Activated CD4-positive, alpha-beta T cell treated with anti-CD3 and anti-CD28 coated beads, Interleukin-2, amount 10 ng/mL, durations not matched to agents 7 days and 5 days (primary cell): ENCODE measurements at regions not wholly inside any gene's neighbourhood (a gene's known extent, or its start where the extent isn't known, plus 50 kb on each side); places are given as distances from the start of the nearest gene placed in this dataset.

ENCODE experiments used
- CTCF ChIA-PET: fragments of 350-600 bp; sonication (Branson Sonifier 250); formaldehyde crosslinking; loops from one replicate; lab custom pipeline; 2021; ENCODE audit warnings: antibody characterized with exemption; lab: Charles Lee
- POLR2A ChIA-PET: fragments of 350-600 bp; sonication (Branson Sonifier 250); formaldehyde crosslinking; loops from one replicate; lab custom pipeline; 2021; ENCODE audit warnings: antibody characterized with exemption; lab: Charles Lee
- DNase-seq: peaks from one replicate; pipeline ENCODE4 v3.0.0-alpha.2; 2020
- H3K27ac Mint-ChIP-seq: one replicate; pipeline ENCODE4 v1.8.0; 2021; ENCODE audit warnings: mild to moderate bottlenecking, moderate library complexity, mixed read lengths
- H3K27me3 Mint-ChIP-seq: one replicate; pipeline ENCODE4 v1.8.0; 2021; ENCODE audit warnings: mixed read lengths
- H3K36me3 Mint-ChIP-seq: one replicate; pipeline ENCODE4 v1.8.0; 2021; ENCODE audit warnings: low read depth, mixed read lengths
- H3K4me1 Mint-ChIP-seq: one replicate; pipeline ENCODE4 v1.8.0; 2021; ENCODE audit warnings: mixed read lengths
- H3K4me3 Mint-ChIP-seq: one replicate; pipeline ENCODE4 v1.8.0; 2021; ENCODE audit warnings: mild to moderate bottlenecking, moderate library complexity, mixed read lengths
- H3K9me3 Mint-ChIP-seq: one replicate; pipeline ENCODE4 v1.8.0; 2021; ENCODE audit warnings: mixed read lengths

DNA sequence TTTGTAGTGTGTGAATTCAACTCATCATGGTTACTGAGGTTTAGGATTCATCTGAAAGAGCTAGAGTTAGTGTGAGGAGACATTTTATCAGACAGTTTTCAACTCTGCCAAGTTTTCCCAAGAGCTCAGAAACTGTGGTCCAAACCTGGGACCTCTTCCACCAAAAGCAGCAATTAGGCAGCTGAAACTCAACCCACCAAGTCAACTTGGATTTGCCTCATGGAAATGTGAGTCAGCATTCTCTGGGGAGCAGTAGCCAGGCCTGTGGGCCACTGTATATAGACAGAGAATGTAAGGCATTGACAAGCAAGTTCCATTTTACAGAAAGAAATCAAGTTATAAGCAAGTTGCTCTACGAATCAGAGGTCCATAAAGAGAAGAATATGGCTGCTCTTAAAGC lies 178.8 kb upstream of the HDDC2 start:
- ChIA-PET CTCF (no interaction called here), POLR2A (no interaction called here)
- Mint-ChIP-seq H3K36me3 (no peaks in the 10 kb centered on the region), H3K27ac (no peak overlapping the region), H3K4me1 (no peaks in the 10 kb centered on the region), H3K9me3 (no peaks in the 10 kb centered on the region), H3K4me3 (no peak overlapping the region), H3K27me3 (no peaks in the 10 kb centered on the region)
- no peak for DNase-seq

- ChIA-PET CTCF (no interaction called here), POLR2A (no interaction called here)
- no peak overlapping the region for H3K27ac Mint-ChIP-seq
- no peaks in the 10 kb centered on the region for H3K27me3 Mint-ChIP-seq
- H3K4me1 Mint-ChIP-seq: no peaks in the 10 kb centered on the region
- no peak overlapping the region for H3K4me3 Mint-ChIP-seq
- no peaks in the 10 kb centered on the region for H3K36me3 Mint-ChIP-seq
- no peaks in the 10 kb centered on the region for H3K9me3 Mint-ChIP-seq
- no peak for DNase-seq
Observed at GRCh38 chr6:125481056-125481455, 179.3 kb upstream of the HDDC2 start.

DNA sequence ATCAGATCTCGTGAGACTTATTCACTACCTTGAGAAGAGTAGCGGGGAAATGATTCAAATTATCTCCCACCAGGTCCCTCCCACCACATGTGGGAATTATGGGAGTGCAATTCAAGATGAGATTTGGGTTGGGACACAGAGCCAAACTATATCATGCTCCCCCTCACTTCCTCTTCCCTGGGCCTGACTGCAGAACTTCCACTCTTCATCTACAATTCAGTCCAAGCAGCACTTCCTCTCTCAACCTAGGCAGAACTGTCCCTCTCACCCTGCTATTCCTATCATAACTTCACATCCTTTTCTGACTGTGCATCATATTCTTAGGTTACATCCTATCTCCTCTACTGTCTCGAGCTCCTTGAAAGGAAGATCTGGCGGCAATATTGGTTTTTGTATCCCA lies 184.0 kb upstream of the HDDC2 start:
- H3K4me3 Mint-ChIP-seq: no peak overlapping the region
- no peaks in the 10 kb centered on the region for H3K4me1 Mint-ChIP-seq
- ChIA-PET CTCF (no interaction called here), POLR2A (no interaction called here)
- DNase-seq: no peak
- H3K27me3 Mint-ChIP-seq: no peaks in the 10 kb centered on the region
- H3K27ac Mint-ChIP-seq: no peak overlapping the region
- H3K9me3 Mint-ChIP-seq: no peaks in the 10 kb centered on the region
- H3K36me3 Mint-ChIP-seq: no peaks in the 10 kb centered on the region

- POLR2A ChIA-PET: no interaction called here
- DNase-seq: no peak
- CTCF ChIA-PET: no interaction called here
- Mint-ChIP-seq H3K4me1 (no peaks in the 10 kb centered on the region), H3K36me3 (no peaks in the 10 kb centered on the region), H3K9me3 (no peaks in the 10 kb centered on the region), H3K27me3 (no peaks in the 10 kb centered on the region), H3K27ac (no peak overlapping the region), H3K4me3 (no peak overlapping the region)
Observed at GRCh38 chr6:125486881-125487280, 185.1 kb upstream of the HDDC2 start.

DNA sequence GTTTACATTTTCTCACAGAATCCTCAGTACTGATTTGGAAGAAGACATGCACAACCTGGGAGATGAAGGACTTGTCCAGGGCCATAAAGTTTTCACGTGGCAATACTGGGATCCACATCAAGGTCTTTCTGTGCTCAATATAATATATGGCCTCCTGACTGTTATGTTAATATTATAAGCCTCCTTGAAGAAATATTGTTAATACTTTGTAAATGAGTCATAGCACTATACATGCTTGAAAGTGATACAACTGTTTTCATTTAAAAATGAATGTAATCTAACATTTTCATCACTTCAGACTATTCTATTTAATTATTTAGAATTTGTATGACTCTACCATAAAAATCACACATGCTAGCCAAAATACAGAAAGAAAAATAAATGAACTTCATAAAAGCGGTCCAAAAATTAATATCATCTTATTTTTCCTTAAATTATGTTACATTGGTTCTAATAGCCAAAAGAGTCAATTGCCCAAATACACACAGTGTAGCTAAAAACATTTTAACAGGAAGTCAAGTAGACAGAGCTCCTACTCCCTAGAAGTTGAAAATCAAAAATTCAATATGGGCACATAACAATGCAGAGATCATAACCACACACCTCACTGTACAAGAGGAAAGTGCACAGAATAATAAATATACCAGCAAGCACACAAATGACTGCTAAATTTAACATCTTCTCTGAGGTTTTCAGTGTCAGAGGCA lies 188.0 kb upstream of the HDDC2 start:
- DNase-seq: no peak
- POLR2A ChIA-PET: no interaction called here
- CTCF ChIA-PET: no interaction called here
- Mint-ChIP-seq H3K27me3 (no peaks in the 10 kb centered on the region), H3K4me3 (no peak overlapping the region), H3K27ac (no peak overlapping the region), H3K4me1 (no peaks in the 10 kb centered on the region), H3K36me3 (no peaks in the 10 kb centered on the region), H3K9me3 (no peaks in the 10 kb centered on the region)

DNA sequence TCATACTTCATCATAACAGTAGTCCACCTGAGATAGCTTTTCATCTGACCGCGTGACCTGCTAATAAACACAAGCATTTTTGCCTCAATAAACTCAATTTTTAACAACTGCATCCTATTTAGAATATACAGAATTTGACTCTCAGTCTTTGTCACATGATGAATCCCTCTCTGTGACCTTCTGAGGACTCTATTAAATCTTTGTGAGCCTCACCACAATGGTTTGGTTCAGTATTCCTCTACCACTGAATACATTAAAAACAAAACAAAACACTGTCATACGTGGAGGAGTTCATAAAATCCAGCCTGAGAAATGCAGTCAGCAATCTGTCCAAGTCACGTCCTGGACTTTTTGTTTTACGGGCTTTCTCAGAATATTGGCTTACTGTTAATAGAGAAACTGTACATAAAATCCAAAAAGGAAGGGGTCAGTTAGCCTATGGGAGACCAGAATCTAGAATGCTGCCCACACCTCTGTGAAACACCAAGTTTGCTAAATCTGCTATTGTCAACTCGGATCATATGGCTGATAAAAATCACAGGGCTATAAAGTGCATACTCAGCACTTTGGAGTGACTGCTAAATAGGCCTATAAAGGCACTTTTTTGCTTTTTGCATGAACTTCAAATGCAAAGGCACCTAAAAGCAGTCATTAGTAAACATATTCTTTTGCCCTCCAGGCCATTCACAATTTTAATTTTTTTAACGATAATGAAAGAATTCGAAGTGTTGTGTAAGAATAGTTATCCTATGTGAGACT lies 190.3 kb upstream of the HDDC2 start:
- H3K4me3 Mint-ChIP-seq: no peak overlapping the region
- ChIA-PET POLR2A (no interaction called here), CTCF (no interaction called here)
- H3K27me3 Mint-ChIP-seq: no peaks in the 10 kb centered on the region
- no peaks in the 10 kb centered on the region for H3K4me1 Mint-ChIP-seq
- H3K27ac Mint-ChIP-seq: no peak overlapping the region
- no peaks in the 10 kb centered on the region for H3K9me3 Mint-ChIP-seq
- no peaks in the 10 kb centered on the region for H3K36me3 Mint-ChIP-seq
- DNase-seq: no peak

DNA sequence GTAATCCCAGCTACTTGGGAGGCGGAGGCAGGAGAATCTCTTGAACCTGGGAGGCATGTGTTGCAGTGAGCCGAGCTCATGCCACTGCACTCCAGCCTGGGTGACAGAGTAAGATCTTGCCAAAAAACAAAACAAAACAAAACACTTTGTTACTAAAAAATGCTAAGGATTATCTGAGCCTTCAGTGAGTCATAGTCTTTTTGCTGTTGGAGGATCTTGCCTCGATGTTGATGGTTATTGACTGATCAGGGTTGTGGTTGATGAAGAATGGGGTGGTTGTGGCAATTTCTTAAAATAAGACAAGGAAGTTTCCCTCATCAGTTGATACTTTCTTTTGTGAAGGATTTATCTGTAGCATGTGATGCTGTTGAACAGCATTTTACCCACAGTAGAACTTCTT lies 196.8 kb upstream of the HDDC2 start:
- no peak overlapping the region for H3K27ac Mint-ChIP-seq
- ChIA-PET CTCF (no interaction called here), POLR2A (no interaction called here)
- no peaks in the 10 kb centered on the region for H3K4me1 Mint-ChIP-seq
- no peak for DNase-seq
- no peaks in the 10 kb centered on the region for H3K36me3 Mint-ChIP-seq
- H3K27me3 Mint-ChIP-seq: no peaks in the 10 kb centered on the region
- no peaks in the 10 kb centered on the region for H3K9me3 Mint-ChIP-seq
- no peak overlapping the region for H3K4me3 Mint-ChIP-seq

- H3K9me3 Mint-ChIP-seq: no peaks in the 10 kb centered on the region
- ChIA-PET CTCF (no interaction called here), POLR2A (no interaction called here)
- H3K27me3 Mint-ChIP-seq: peaks cover 4% of the 10 kb centered on the region
- no peak overlapping the region for H3K27ac Mint-ChIP-seq
- H3K4me1 Mint-ChIP-seq: no peaks in the 10 kb centered on the region
- DNase-seq: no peak
- H3K36me3 Mint-ChIP-seq: no peaks in the 10 kb centered on the region
- no peak overlapping the region for H3K4me3 Mint-ChIP-seq
Observed at GRCh38 chr6:125499535-125499934, 197.8 kb upstream of the HDDC2 start.

DNA sequence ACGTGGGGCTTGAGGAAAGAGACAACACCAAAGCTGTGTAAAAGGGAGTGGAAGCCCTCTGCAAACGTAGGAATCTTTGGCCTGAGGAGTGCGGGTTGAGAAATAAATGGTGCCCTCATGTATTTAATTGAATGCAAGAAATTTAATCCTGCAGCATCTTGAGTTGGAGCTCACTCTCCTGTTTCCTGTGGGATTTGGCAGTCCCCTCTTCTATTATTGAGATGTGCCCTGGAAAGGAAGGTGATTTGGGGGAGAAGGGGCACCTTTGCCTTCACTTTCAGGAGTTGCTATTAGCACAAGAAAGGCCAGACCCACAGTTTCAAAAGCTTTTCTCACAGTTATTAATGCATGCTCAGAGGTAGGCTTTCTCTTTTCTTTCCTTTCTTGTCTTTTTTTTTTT lies 201.4 kb upstream of the HDDC2 start:
- Mint-ChIP-seq H3K27me3 (peaks cover 11% of the 10 kb centered on the region), H3K4me1 (no peaks in the 10 kb centered on the region), H3K4me3 (no peak overlapping the region), H3K27ac (no peak overlapping the region), H3K36me3 (no peaks in the 10 kb centered on the region), H3K9me3 (no peaks in the 10 kb centered on the region)
- no peak for DNase-seq
- ChIA-PET POLR2A (no interaction called here), CTCF (no interaction called here)

DNA sequence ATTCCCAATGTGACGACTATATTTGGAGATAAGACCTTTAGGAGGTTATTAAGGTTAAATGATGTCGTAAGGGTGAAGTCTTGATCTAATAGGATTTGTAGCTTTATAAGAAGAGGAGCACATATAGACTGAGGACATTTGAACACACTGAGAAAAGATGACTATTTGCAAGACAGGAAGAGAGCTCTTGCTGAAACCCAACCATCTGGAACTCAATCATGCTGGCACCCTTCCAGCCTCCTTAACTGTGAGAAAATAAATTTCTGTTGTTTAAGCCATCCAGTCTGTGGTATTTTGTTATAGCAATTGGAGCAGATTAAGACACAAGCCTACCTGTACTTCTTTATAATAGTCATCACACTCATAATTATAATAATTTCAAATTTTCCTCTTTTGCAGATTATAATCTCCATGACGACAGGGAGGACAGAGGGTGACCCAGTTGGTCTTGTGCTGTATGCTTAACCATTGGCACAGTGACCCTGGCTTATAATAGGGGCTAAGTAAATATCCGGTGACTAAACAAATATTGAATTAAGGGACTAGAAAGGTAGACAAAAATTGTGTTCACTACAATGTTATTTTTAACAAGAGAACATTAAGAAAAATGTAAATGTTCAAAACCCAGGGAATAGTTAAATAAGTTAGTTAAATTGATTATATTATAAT lies 206.4 kb upstream of the HDDC2 start:
- H3K27me3 Mint-ChIP-seq: peaks cover 18% of the 10 kb centered on the region
- POLR2A ChIA-PET: no interaction called here
- no peak overlapping the region for H3K4me3 Mint-ChIP-seq
- CTCF ChIA-PET: no interaction called here
- H3K27ac Mint-ChIP-seq: no peak overlapping the region
- no peaks in the 10 kb centered on the region for H3K4me1 Mint-ChIP-seq
- H3K36me3 Mint-ChIP-seq: no peaks in the 10 kb centered on the region
- no peak for DNase-seq
- no peaks in the 10 kb centered on the region for H3K9me3 Mint-ChIP-seq

DNA sequence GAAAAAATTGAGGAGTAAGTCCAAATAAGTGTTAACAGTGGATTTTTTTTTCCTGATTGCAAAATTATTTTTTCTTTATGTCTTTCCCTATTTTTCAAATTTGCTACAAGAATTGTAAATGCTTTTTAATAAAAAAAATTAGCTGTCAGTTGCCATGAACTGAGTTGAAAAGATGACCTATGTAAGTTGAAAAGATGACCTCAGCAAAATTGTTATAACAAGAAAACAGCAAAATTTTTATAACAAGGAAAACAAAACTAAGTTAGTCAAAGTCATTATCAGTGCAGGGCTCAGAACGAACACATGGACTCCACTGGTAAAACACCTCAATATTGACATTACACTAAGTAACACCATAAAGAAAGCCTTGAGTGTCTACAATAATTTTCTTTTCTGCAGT lies 207.0 kb upstream of the HDDC2 start:
- no peaks in the 10 kb centered on the region for H3K36me3 Mint-ChIP-seq
- no peaks in the 10 kb centered on the region for H3K4me1 Mint-ChIP-seq
- POLR2A ChIA-PET: no interaction called here

DNA sequence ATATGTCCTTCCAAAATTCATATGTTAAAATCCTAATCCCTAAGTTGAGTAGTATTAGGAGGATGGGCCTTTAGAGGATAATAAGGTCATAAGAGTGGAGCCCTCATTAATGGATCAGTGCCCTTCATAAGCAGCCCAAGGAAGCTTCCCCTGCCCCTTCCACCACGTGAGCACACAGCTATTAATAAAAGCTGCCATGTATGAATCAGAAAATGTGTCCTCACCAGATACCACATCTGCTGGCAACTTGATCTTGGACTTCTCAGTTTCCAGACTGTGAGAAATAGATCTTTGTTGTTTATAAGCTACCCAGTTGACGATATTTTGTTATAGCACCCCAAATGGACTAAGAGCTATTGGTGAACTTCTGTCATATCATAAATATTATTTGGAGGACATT lies 207.7 kb upstream of the HDDC2 start:
- no peak for DNase-seq
- no peak overlapping the region for H3K27ac Mint-ChIP-seq
- H3K4me3 Mint-ChIP-seq: no peak overlapping the region
- ChIA-PET POLR2A (no interaction called here), CTCF (interaction anchor here (0.7 kb wide), 1 partner anchor 69 kb away, joined by 3 read pairs; no protein-coding TSS in a partner anchor)
- H3K4me1 Mint-ChIP-seq: no peaks in the 10 kb centered on the region
- peaks cover 16% of the 10 kb centered on the region for H3K27me3 Mint-ChIP-seq
- H3K9me3 Mint-ChIP-seq: no peaks in the 10 kb centered on the region
- H3K36me3 Mint-ChIP-seq: no peaks in the 10 kb centered on the region

More for the DNA sequence above, 207.0 kb upstream of the HDDC2 start:
- no peak for DNase-seq
- Mint-ChIP-seq H3K27ac (no peak overlapping the region), H3K9me3 (no peaks in the 10 kb centered on the region), H3K4me3 (no peak overlapping the region), H3K27me3 (peaks cover 18% of the 10 kb centered on the region)
- CTCF ChIA-PET: no interaction called here

DNA sequence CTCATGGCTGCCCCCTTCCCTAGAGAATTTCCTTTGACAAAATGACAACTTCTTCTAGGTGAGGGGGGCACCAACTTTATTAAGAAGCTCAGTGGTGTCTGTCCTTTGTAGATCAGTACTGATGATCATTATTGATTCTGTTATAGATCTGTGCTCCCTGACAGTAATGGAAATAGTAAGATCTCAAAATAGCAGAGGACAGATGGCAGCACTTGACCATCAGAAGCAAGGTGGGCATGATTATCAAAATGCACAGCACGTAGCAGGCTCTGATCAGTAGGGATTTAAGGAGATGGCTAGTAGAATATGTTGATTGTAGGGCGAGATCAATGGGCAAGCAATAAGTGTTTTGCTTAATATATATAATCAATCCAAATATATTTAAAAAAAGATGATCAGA lies 208.6 kb upstream of the HDDC2 start:
- ChIA-PET POLR2A (no interaction called here), CTCF (no interaction called here)
- H3K27me3 Mint-ChIP-seq: peaks cover 13% of the 10 kb centered on the region
- no peaks in the 10 kb centered on the region for H3K9me3 Mint-ChIP-seq
- no peak overlapping the region for H3K4me3 Mint-ChIP-seq
- H3K36me3 Mint-ChIP-seq: no peaks in the 10 kb centered on the region
- H3K4me1 Mint-ChIP-seq: no peaks in the 10 kb centered on the region
- DNase-seq: no peak
- no peak overlapping the region for H3K27ac Mint-ChIP-seq
